GM21515 (cell line): ENCODE measurements at regions not wholly inside any gene's neighbourhood (a gene's known extent, or its start where the extent isn't known, plus 50 kb on each side); places are given as distances from the start of the nearest gene placed in this dataset.

Source experiments
- ATAC-seq: cut with Tn5 transposase; IDR thresholded peaks from one replicate; pipeline ENCODE4 v1.9.1; 2021; ENCODE audit not compliant: unreplicated experiment

GRCh38 chr7:118671149-118671548 lies 446.6 kb downstream of the ANKRD7 start:
- ATAC-seq: no peak

DNA sequence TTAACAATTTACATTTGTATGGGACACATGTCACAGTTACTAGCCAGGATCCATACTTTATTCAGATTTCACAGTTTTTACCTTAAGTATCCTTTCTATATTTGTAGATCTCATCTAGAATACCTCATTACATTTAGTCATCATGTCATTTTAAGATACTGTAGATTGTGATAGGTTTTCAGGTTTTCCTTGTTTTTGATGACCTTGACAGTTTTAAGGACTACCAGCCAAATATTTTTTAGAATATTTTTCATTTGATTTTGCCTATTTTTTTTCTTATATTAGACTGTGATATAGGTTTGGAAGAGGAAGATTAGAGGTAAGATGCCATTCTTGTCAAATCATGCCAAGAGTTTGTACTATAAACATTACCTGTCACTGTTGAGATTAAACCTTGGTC lies 460.3 kb downstream of the ANKRD7 start:
- no peak for ATAC-seq

DNA sequence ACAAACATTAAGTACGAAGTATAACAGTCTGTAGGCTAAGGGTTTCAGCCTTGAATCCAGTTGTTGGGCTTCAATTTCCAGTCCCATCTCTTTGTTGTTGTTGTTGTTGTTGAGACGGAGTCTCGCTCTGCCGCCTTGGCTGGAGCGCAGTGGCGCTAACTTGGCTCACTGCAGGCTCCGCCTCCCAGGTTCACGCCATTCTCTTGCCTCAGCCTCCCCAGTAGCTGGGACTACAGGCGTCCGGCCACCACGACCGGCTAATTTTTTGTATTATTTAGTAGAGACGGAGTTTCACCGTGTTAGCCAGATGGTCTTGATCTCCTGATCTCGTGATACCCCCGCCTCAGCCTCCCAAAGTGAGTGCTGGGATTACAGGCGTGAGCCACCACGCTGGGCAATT lies 464.9 kb downstream of the ANKRD7 start:
- ATAC-seq: no peak

DNA sequence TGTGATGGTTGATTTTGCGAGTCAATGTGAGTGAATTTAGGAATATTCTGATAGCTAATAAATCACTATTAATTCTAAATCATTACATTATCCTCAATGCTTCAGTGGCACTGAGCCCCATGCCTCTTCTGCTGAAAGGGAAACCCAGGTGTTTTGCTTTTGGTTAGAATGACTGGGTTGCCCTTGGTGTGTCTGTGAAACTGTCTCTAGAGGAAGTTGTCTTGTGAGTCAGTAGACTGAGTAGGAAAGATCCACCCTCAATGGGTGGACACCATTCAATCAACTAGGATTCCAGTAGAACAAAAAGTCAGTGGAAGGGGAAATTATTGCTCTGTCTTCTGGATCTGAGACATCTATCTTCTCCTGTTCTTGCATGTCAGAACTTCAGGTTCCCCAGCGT lies 472.4 kb downstream of the ANKRD7 start:
- ATAC-seq: no peak

- ATAC-seq: no peak
Measured at GRCh38 chr7:118699222-118699621, 474.7 kb downstream of the ANKRD7 start.

DNA sequence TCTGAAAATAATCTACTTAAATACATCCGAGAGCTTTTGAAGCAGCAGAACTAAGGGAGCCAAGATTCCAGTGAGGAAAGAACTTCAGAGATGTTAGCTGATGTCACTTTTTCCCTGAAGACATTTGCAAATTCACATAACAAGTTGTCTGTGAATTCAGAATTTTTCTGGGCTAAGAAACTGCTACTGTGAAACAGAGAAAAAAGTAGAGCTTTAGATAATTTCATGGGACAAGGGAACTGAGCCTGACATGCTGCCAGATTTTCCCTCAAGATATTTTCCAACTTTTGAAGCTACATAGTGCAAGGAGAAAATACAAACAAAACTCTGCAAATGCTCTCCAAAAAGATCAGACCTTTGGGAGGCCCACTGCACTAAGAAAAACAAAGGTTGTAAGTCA lies 484.2 kb downstream of the ANKRD7 start:
- ATAC-seq: no peak

DNA sequence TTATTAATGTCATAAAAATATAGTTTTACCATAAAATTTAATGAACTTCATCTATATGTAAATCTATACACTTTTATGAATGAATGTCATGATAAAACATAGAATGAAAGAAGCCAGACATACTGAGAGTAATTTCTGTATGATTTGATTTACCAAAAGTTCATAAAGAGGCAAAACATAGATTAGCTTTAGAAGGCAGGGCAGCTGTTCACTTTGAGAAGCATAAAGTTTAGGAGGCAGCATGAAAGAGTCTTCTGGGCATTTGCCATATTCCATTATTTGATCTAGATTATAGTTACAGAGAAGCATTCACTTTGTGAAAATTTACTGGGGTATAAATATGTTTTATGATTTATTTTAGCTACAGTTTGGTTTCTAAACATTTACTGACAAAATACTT lies 487.2 kb downstream of the ANKRD7 start:
- ATAC-seq: no peak

- ATAC-seq: no peak
Measured at GRCh38 chr7:118713039-118713438, 488.5 kb downstream of the ANKRD7 start.

- ATAC-seq: no peak
Measured at GRCh38 chr7:118720632-118721031, 496.1 kb downstream of the ANKRD7 start.

DNA sequence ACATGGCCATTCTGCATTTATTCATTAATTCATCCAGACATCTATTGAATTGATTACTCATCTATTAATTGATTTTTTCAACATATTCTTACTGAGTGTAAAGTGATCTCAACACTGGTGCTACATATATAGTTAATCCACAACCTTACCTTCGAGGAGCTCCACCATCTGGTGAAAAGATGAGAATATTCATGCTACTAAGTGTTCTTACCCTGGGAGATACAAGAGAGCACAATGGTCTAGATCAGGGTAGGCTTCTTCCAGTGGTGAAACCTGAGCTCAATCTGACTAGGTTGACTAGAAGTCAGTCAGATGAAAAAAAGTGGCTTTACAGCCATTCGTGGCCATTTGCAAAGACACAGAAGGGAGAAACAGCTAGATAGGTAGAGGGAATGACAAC lies 507.4 kb downstream of the ANKRD7 start:
- no peak for ATAC-seq

DNA sequence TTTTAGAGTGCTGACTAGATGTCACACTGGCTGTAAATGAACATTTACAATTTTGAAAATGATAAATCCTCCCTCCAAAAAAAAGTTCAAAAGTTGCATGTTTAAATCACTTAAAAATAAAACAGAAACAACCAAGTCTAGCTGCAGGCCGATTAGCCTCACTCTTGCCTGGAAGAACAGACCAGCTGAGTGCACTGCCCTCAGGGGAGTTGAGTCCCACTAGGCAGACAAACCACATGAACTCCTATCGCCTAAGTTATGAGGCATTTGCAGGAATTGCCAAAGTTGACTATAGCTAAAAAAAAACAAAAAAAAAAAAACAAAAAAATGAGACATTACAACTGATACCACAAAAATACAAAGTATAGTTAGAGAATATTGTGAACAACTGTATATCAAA lies 510.0 kb downstream of the ANKRD7 start:
- ATAC-seq: no peak

DNA sequence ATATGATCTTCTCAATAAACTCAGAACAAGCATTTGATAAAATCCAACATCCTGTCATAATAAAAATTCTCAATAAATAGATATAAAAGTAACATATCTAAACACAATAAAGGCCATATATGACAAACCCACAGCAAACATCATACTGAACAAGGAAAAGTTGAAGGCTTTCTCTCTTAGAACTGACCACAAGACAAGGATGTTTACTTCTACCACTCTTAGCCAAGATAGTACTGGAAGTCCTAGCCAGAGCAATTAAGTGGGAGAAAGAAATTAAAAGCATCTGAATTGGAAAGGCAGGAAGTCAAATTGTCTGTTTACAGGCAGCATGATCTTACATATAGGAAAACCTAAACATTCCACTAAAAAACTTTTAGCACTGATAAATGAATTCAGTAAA lies 510.9 kb downstream of the ANKRD7 start:
- ATAC-seq: no peak

- ATAC-seq: no peak
Measured at GRCh38 chr7:118737935-118738334, 513.4 kb downstream of the ANKRD7 start.

- no peak for ATAC-seq
Measured at GRCh38 chr7:118745927-118746326, 521.4 kb downstream of the ANKRD7 start.

GRCh38 chr7:118747473-118747872 lies 523.0 kb downstream of the ANKRD7 start:
- ATAC-seq: no peak

GRCh38 chr7:118753479-118753878 lies 529.0 kb downstream of the ANKRD7 start:
- ATAC-seq: no peak

DNA sequence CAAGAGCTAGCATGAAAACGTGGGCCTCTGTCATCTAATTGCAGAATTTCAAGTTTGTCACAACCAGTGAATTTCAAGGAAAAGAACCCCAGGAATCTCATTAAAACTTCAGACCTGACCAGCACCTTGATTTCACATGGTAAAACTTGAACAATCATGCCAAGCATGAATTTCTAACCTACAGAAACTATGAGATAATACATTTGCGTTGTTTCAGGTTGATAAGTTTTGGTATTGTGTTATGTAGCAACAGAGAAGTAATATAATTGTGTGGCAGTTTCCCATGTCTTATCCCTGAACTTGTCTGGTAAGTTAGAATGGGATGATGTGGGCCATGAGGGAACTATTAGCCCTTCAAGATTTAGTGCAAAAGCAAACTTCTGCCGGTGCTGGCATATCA lies 530.1 kb downstream of the ANKRD7 start:
- ATAC-seq: no peak

DNA sequence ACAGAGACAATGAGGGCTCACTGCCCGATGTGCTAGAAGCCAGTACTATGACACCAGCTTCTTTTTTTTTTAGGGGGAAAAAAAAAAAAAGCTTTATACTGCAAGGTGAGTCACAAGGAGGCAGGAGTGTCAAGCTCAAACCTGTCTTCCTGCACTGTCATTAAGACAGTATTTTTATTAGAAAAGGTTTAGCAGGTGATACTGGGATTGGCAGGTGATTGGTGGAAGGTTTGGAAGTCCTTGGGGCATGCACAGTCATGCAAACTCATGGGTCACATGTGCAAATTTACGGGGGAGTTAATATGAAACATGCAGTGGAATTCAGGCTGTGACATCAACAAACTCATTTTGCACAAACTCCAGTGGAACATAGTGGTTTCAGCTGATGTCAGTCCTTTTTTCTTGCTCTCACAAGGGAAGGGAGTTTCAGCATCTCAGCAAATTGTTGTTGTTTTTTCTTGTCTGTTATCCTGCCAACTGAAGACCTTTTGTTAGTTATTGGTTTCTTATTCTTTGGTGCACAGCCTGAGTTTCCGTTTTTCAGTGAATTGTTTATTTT lies 530.6 kb downstream of the ANKRD7 start:
- no peak for ATAC-seq

DNA sequence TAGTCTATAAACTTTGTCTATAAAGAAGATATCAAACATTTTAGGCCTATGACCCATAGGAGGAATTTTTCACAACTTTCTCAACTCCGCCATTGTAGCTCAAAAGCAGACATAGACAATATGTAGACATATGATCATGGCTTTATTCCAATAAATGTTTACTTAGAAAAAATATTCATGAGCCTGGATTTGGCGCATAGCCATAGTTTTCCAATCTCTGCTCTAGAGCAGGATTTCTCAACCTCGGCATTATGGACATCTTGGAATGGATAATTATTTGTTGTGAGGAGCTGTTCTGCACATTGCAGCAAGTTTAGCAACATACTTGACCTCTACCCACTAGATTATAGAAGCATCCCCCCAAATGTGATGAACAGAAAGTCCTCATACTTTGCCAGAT lies 532.6 kb downstream of the ANKRD7 start:
- ATAC-seq: no peak

DNA sequence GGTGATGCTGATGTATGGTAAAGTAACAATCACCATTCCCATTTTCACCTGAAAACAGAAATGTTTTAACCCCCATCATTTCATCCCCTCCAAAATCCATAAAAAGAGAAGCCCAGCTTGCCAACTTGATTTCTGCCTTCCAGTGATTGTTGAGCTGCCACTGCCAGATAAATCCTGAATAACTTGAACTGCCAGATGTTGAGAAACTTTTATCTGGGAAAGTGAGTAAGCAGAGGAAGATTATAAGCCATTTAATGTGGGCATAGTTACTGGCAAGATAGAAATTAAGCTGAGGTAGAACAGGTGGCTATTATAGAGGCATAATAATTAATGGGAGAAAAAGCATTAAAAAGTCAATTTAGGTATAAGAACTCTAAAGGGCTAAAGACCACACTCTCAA lies 534.1 kb downstream of the ANKRD7 start:
- ATAC-seq: no peak

DNA sequence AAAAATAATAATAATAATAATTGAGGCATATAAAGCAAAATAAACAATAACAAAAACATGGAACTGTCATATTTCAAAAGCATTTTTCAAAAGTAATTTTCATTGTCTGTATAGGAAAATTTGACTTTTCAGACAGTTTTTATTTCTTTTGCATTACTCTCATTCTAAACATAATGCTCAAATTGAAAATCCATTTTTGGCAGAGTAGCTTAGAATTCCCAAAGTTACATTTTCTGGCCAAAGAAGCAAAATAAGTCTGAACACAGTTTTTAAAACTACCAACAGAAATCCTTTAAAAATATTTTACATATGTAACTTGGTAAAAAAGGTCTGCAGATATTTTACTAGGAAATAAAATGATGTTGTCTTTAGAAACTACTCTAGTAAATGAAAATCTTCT lies 535.4 kb downstream of the ANKRD7 start:
- no peak for ATAC-seq

- ATAC-seq: no peak
Measured at GRCh38 chr7:118762451-118762850, 537.9 kb downstream of the ANKRD7 start.

GRCh38 chr7:118764221-118764620 lies 539.7 kb downstream of the ANKRD7 start:
- ATAC-seq: no peak

DNA sequence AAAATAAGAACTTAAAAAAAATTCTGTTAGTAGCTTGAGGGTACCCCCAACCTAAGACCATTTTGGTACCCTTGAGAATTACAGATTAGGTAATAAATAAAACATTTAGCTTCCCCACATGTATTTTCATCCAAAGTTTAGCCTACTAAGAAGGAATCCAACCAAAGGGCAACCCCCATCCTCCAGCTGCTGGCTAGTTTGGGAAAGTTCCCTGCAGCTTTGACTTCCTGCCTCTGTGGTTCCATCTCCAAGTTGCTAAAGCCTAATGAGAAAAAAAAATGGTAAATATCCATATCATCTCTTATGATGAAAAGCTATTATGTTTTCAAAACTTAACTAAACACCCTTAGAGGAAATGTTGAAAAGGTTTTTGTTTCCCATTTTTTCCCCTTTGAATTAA lies 547.2 kb downstream of the ANKRD7 start:
- ATAC-seq: no peak
